Head of caudate nucleus (tissue), 42 donors: ENCODE measurements at regions not wholly inside any gene's neighbourhood (a gene's known extent, or its start where the extent isn't known, plus 50 kb on each side); places are given as distances from the start of the nearest gene placed in this dataset.

Source experiments
- DNase-seq, 42 donors: peaks; one replicate each; pipeline versions ENCODE4 v3.0.0 to v3.0.0-alpha.2; 2020 to 2021; ENCODE audit warnings: mixed read lengths in 7 of 42
- intact Hi-C: fragments of 100-400 bp; cut with DNase I; formaldehyde crosslinking; loops from one replicate; pipeline ENCODE4 v1.15.0; 2022

DNA sequence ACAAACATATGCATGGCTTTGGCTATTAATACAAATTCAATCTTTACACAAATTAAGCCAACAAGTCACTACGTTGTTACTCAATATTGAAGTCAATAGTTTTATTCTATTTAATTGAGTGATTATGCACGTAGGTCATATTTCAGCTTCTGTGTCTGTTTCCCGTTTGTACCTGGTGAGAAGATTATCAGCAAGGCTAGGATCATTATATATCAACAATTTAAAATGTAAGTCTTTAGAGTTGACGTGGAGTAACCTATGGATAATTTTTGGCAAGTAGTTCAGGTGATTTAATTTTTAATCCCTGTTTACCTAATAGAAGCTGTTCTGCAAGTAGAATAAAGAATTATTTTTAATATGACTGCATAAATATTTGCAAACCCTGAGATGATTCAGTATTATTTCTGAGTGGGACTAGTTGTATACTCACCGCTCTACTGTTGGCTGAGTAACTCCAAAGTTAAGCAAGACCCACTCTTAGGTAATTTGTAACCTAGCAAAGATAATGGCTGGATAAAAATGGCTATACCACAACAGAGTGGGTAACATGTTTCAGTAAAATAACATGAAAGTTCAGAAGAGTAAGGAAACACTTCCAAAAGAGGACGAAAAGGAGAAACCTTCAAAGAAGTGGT lies 161.0 kb downstream of the HGF start:
- no peak for DNase-seq

DNA sequence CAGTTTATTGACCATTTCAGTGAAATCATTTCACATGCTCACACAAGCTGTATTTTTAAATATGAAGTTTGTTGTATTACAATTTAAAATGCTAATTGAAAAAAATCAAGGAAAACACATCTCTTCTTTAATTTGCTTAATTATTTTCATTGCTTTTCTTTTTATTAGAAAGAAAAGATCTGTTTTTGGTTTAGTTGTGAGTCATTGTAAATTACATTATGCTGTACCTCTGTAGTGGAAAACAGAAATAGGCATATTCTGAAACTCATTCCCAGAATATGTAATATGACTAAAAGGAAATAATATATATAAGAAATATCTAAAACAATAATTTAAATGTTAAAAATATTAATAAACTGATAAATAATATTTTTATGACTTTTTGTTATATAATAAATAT lies 161.9 kb downstream of the HGF start:
- no peak for DNase-seq
- intact Hi-C loops = no loop called here

More for the DNA sequence above, 161.0 kb downstream of the HGF start:
- intact Hi-C loops = no loop called here

DNA sequence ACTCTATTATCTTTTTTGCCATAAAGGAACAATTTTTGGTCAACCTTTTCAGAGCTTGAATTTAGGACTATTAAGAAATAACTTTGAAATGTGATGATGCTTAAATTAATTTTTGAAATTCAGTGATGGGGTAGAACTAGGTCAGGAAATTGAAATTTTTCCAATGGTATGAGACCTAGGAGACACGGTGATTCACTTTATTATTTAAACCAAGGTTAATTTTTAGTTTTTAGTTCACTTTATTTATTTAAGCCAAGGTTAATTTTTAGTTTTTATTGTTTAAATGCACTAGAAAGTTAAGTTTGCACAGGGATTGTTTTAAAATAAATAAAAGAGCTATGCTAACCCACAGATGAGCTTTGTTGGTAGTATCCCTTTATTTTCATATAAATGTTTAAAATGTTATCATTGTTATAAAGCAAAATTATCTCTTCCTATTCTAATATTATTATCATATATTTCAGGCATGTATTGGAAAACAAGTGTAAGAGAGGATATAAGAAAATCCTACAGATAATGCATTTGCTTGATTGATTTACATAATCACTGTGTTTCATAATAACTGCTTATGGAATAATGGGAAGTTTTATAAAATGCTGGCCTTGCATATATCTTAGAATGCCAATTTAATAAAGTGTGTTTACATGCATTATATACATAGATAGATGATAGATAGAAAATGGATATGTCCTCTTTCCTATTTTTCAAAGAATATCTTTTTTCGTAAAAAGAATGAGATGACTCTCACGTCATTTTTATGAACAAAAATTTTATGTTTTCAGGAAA lies 163.6 kb downstream of the HGF start:
- DNase-seq = no peak
- intact Hi-C loops = no loop called here

DNA sequence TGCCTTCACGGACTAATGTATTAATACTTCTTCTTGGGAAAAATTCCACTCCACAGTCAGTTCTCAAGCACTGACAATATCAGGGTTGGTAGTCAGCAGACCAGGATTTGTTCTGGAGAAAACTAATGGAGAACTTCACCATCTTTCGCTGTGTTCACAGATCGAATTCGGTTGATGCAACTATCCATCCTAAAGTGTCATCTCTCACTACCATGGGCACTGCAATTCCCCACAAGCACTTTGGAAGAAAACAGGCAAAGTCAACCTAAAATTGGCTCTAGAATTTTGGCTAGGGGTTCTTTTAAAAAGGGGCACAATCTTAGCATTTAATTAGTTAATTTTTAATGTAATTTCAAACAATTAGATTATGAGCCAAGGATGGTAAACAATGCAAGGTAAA lies 164.4 kb downstream of the HGF start:
- intact Hi-C loops = no loop called here
- DNase-seq = no peak

DNA sequence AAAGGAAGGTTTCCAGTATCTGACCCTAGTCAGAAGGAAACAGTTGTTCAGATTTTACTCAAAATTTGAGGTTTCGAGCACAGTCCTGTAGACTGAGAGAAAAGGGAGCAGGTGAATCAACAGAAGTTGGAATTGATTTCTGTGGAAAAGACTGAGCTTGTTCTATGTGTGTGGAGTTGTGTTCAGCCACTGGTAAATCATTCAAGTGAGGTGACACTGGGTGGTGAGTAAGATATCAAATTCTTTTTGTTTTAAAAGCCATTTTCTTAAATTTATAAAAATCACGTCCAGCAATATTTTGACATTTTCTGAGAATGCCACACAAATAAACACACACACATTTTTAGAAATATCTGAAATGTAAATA lies 165.1 kb downstream of the HGF start:
- intact Hi-C loops = no loop called here
- DNase-seq = no peak

DNA sequence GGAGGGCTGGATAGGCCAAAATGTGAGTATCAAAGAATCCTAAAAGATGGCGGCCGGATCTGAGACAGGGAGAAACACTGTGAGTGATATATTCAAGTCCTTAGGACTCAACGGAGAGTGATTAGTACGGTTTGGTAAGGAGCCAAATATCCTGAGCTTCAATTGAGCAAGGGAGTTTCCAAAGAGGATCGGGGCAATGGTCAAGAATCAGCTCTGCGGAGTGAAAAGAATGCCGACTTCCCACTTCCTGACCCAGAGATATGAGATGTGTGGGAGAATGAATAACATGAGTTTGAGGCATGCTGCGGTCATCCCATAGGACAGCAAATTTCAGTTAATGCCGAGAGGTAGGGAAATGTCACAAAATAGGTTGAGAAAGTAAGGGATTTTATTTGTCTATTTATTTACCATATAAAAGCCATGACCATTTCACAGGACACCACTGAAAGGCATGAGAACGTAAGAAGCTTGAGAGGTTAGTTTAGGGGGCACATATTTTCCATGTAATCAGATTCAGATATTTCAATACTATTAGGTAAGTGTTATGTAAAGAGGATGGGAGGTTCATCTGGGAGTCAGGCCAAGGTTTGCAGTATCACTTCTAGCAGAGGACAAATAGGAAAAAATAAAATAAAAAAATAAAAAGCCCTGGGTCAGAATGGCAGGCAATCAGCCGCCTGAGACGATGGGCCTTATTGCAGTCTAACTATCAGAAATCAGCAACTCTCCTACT lies 165.6 kb downstream of the HGF start:
- intact Hi-C loops = no loop called here
- DNase-seq = no peak

DNA sequence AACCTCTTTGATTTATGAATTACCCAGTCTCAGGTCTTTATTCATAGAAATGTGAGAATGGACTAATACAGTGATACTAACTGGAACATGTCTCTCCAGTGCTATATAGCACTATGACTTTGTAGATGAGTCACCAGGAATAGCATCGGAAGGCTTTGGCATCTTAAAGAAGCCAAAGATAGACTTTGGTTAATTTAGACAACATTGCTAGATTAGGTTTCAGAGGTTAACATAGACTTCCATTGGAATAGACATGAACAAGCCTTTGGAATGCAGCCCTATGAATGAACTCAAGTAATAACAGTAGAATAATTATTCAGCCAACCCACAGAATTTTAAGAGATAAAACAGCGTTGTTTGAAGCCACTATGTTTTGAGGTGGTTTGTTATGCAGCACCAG lies 169.2 kb downstream of the HGF start:
- intact Hi-C loops = no loop called here
- DNase-seq = no peak

DNA sequence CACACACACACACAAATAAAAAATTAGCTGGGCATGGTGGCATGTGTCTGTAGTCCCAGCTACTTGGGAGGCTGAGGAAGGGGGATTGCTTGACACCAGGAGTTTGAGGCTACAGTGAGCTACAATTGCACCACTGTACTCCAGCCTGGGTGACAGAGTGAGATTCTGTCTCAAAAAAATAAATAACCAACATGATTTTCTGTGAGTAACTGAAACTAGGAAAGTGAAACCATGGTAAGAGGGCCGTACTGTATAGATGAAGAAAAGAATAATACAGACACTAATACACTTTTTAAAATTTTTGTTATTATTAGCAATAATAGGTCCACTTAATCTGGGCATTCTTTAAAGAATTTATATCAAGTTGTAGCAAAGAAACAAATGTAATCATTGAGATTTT lies 170.9 kb downstream of the HGF start:
- DNase-seq = no peak
- intact Hi-C loops = no loop called here

DNA sequence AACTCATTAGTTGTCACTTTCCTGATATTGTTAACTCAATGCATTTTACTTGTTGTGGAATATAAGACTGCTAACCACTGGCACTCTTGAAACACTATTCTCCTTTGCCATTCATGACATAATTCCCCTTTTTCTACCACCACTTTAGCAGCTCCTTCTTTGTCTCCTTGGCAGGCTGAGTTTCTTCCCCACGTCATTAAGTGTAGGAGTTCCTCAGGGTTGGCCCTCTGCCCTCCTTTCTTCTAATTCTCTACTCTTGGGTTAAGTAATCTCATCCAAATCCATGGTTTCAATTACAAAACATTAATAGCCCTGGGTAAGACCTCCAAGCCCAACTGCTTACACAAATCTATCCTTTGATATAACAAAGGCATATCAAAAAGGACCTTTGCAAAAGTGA lies 175.1 kb downstream of the HGF start:
- intact Hi-C loops = no loop called here
- DNase-seq = no peak

DNA sequence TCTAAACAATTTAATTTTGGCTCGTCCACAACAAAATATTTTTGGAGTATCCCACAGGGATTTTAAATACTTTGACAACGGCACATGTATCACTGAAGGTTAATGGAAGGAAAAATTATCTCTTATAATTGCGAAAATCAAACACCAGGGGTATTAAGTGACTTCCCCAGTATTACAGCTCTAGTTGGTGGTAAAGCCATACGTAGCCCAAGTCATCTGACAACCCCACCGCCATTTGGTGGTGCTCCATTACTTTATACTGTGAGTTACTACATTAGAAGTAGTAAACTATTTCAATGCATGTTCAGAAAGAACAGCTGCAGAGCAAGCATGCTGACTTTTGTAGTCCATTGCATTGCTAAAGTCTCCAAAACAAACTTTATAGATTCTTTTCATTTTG lies 179.7 kb downstream of the HGF start:
- intact Hi-C loops = no loop called here
- no peak for DNase-seq

DNA sequence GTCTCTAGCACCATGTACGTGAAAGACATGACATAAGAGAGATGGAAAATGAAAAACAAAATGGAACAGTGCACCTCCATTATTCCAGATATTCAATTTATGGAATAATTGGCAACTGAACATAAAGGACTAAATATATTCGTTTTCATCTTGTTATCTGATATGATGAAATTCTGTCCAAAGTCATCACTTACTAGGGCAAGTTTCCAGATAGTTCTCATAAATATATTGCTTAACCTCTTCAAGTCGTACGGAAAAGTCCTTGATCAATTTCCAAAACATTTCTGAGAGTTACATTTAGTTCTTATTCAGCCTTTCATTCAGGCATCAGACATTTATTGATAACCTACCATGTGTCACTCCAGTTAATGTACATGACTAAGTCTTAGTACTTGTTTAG lies 185.2 kb downstream of the HGF start:
- intact Hi-C loops = no loop called here

DNA sequence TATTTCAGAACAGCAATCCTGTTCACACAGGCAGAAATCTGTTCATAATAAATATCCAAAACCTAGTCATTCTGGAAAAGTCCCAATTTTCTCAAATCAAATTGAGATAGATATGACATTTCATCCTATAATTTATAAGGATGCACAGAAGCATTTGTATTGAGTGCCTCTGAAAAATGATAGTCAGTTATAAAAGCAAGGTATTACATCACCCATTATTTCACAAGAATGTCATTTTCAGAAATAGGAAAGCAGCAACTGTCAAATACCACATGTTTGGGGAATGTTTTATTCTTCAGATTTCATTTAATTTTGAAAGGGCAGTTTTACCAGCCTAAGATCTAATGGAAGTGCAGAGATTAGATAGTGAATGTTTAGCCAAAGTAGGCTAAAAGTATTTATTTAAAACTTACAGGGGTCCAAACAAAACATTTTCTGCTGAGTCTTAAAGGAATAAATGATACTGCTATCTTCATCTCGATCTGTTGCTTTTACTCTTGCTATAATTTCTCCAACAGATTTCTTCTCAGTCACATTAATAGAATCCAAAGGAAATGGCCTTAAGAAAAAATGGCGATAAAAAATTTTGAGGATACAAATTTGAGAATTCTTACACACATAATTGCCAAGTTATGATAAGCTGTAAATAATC lies 185.8 kb downstream of the HGF start:
- no peak for DNase-seq
- intact Hi-C loops = no loop called here

More for the DNA sequence above, 185.2 kb downstream of the HGF start:
- no peak for DNase-seq

DNA sequence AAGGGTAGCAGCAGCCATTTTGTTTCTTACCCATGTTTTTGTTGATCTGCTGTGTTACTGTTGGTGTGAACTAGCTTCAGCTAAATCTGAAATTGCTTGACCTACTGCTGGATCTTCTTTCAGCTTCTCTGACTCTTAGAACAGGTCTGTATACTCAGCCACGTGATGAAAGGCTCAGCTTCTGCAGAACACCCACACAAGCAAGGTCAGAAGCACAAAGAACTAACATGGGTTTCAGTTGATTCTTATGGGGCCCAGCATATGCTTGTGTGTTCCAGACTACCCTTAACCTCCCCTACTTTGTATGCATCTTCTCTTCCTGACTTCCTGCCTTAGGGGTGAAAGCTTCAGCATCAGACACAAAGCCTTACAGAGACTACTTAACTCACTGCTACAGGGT lies 186.8 kb downstream of the HGF start:
- intact Hi-C loops = no loop called here
- no peak for DNase-seq

DNA sequence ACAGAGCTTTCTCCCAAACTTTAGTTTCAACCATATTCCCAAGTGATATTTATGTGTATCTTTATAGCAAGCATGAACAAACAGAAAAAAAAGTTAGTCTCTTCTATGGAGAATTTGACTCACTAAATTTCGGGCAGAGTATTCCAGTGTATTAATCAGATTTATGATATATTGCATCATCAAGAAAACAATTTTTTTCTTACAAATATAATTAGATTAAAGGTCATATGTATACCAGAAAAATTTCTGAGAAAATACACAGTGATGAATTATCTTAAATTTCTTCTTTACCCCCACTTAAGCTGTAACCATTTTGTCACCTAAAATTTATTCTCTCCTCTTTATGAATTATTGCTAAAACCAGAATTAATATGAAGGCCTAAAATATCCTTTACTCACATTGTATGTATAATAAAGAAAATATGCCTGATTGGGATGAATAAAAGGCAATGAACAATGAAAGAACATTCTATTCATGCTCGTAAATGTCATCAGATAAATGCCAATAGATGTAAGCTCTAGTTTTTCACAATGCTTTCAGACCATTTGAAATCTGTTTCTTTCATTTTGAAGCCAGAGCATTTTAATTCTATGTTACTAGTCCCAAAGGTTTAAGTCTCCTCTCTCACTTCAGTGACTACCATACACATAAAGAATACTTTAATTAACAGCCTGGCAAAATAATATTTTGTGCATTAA lies 192.1 kb downstream of the HGF start:
- DNase-seq = no peak
- intact Hi-C loops = loop anchor here (5.0 kb wide), 1 partner anchor 985 kb away; no protein-coding TSS in a partner anchor

DNA sequence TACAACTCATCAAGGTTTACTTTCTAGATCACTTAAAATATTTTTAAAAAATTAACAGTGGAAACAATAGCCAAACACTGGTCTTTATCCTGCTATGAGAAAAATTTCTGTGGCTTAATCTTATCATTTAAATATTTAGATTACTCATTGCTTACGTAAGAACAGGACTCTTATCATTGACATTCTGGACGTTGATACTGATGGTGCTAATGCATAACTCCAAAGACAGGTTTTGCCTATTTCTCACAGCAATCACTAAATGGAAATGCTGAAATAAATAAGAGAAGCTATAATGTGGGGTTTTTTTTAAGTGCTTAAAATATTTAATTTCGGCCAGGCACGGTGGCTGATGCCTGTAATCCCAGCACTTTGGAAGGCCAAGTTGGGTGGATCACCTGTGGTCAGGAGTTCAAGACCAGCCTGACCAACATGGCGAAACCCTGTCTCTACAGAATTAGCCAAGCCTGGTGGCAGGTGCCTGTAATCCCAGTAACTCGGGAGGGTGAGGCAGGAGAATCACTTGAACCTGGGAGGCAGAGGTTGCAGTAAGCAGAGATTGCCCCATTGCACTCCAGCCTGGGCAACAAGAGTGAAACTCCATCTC lies 195.0 kb downstream of the HGF start:
- DNase-seq = no peak
- intact Hi-C loops = loop anchor here (5.0 kb wide), 1 partner anchor 983 kb away; no protein-coding TSS in a partner anchor

DNA sequence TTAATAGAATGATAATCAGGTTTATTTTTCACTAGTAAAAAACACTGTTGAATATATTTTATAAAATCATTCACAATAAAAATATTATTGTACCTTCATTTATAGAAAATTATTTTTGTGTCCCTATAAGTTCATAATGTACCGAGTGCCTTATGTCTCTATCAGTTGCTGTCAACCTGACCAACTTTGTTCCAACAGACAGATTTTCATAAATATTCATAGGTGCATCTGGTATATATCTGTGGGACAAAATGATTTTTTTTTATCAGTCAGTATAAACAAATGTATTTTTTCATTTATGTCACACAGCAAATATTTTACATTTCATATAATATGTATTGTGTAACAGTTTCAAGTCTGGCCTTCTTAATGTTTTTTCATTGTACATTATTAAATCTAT lies 195.9 kb downstream of the HGF start:
- no peak for DNase-seq
- intact Hi-C loops = no loop called here

DNA sequence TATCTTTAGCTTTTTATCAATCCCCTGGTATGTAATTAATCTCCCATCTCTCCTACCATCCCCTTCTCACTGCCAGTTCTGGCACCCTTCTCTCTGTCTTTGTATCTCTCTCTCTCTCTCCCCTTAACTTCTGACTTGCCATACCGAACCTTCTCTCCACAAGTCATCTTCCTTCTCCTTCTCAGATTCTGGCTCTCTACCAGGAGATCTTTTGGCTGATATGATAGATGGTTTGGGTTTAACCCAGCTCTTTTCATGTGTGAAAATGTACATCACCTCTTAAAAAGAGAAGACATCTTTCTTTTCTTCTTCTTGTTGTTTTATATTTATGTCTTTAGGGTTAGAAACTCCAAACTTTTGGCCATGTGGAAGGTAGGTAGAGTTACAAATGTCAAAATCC lies 196.7 kb downstream of the HGF start:
- no peak for DNase-seq
- intact Hi-C loops = no loop called here

DNA sequence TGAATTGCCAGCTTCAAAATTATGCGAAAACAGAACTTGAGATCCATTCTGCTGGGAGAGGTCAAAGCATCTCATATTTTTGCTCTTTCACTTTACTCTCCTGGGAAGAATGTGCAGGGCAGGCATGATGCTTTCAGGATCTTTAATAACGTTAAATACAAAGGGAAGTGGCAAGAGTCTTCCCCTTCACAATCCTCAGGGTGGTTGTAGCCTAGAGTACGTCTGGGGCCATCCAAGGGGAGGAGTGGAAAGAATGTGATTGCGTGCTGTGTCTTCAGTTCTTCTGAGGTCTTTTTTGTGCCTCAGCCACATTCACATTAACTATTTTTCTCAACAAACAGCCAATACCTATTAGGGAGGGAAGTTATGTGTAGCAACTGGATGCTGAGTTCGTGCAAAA lies 207.3 kb downstream of the HGF start:
- DNase-seq = no peak
- intact Hi-C loops = no loop called here

DNA sequence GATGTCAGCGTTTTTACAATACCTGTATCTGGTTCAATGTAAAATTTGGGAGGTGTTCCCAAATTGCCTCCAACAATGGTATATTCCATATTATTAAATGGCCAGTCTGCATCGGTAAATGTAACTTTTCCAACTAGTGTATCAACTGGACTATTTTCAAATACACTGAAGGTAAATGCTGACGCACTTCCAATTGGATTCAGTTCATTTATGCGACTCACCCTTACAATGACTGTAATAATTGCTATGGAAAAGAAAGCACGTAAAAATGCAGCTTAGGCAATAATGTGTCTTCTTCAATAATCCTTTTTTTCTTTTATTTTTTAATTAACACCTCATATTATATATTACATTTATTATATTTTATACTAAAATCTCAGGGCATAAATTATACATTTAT lies 209.1 kb downstream of the HGF start:
- DNase-seq = no peak
- intact Hi-C loops = no loop called here
